Parathyroid adenoma (tissue), 2 donors: ENCODE measurements at regions not wholly inside any gene's neighbourhood (a gene's known extent, or its start where the extent isn't known, plus 50 kb on each side); places are given as distances from the start of the nearest gene placed in this dataset.
"Not testable (repeated sequence)": the region's sequence is repeated elsewhere in the genome, so short reads cannot be mapped to it uniquely, and the experiment has no call there.

Experiments used
- H2AFZ ChIP-seq: fragments of 300-600 bp; sonication (generic); one replicate; pipeline ENCODE4 v1.7.0; 2017; ENCODE audit warnings: antibody characterized with exemption, mild to moderate bottlenecking
- H3K27ac ChIP-seq: fragments of 300-600 bp; sonication (generic); one replicate; pipeline ENCODE4 v1.7.0; 2017
- H3K27me3 ChIP-seq: fragments of 300-600 bp; sonication (generic); one replicate; pipeline ENCODE4 v1.7.0; 2017; ENCODE audit warnings: low read length; ENCODE audit not compliant: control insufficient read depth, insufficient read depth
- H3K36me3 ChIP-seq: fragments of 300-600 bp; sonication (generic); one replicate; pipeline ENCODE4 v1.7.0; 2017; ENCODE audit warnings: low read length; ENCODE audit not compliant: control insufficient read depth, insufficient read depth
- H3K4me1 ChIP-seq: fragments of 300-600 bp; sonication (generic); one replicate; pipeline ENCODE4 v1.7.0; 2017; ENCODE audit warnings: control low read depth
- H3K4me2 ChIP-seq: fragments of 300-600 bp; sonication (generic); one replicate; pipeline ENCODE4 v1.7.0; 2017; ENCODE audit warnings: low read length
- H3K4me3 ChIP-seq: fragments of 300-600 bp; sonication (generic); one replicate; pipeline ENCODE4 v1.7.0; 2017; ENCODE audit warnings: low read depth, low read length
- H3K79me2 ChIP-seq: fragments of 300-600 bp; sonication (generic); one replicate; pipeline ENCODE4 v1.7.0; 2017; ENCODE audit warnings: control low read depth
- H3K9ac ChIP-seq: fragments of 300-600 bp; sonication (generic); one replicate; pipeline ENCODE4 v1.7.0; 2017; ENCODE audit warnings: mild to moderate bottlenecking
- H3K9me3 ChIP-seq: fragments of 300-600 bp; sonication (generic); one replicate; pipeline ENCODE4 v1.7.0; 2017; ENCODE audit warnings: low read length; ENCODE audit not compliant: control insufficient read depth
- CTCF ChIP-seq: fragments of 300-600 bp; sonication (generic); IDR thresholded peaks from one replicate; pipeline ENCODE4 v1.7.0; 2017; ENCODE audit warnings: antibody characterized with exemption, mild to moderate bottlenecking
- donor health status: primary hyperparathyroidism.

GRCh38 chr2:107740300-107740699, 86.4 kb upstream of the RGPD4 start:
- Histone ChIP-seq H3K36me3 (no peaks in the 10 kb centered on the region), H3K4me3 (no peak overlapping the region), H3K27ac (no peak overlapping the region), H3K9ac (no peak overlapping the region), H2AFZ (no peak overlapping the region), H3K27me3 (no peaks in the 10 kb centered on the region), H3K4me2 (no peak overlapping the region), H3K9me3 (no peaks in the 10 kb centered on the region), H3K4me1 (no peaks in the 10 kb centered on the region), H3K79me2 (no peaks in the 10 kb centered on the region)
- no peak for TF ChIP-seq CTCF

- no peaks in the 10 kb centered on the region for H3K27me3 ChIP-seq
- H3K9ac ChIP-seq = no peak overlapping the region
- H3K27ac ChIP-seq = no peak overlapping the region
- TF ChIP-seq CTCF = no peak
- H3K4me2 ChIP-seq = no peak overlapping the region
- no peaks in the 10 kb centered on the region for H3K36me3 ChIP-seq
- H3K4me3 ChIP-seq = no peak overlapping the region
- no peaks in the 10 kb centered on the region for H3K9me3 ChIP-seq
- H3K79me2 ChIP-seq = no peaks in the 10 kb centered on the region
- H3K4me1 ChIP-seq = no peaks in the 10 kb centered on the region
- H2AFZ ChIP-seq = no peak overlapping the region
These were observed 84.1 kb upstream of the RGPD4 start for GRCh38 chr2:107742460-107743027.

- Histone ChIP-seq H3K4me3 (no peak overlapping the region), H3K79me2 (no peaks in the 10 kb centered on the region), H3K36me3 (no peaks in the 10 kb centered on the region), H3K27me3 (no peaks in the 10 kb centered on the region), H3K9me3 (no peaks in the 10 kb centered on the region), H2AFZ (no peak overlapping the region), H3K9ac (no peak overlapping the region), H3K4me1 (no peaks in the 10 kb centered on the region), H3K27ac (no peak overlapping the region), H3K4me2 (no peak overlapping the region)
- TF ChIP-seq CTCF = no peak
These were observed 83.4 kb upstream of the RGPD4 start for GRCh38 chr2:107743274-107743673.

- Histone ChIP-seq H3K79me2 (no peaks in the 10 kb centered on the region), H3K9ac (no peak overlapping the region), H3K27ac (no peak overlapping the region), H3K27me3 (no peaks in the 10 kb centered on the region), H3K9me3 (no peaks in the 10 kb centered on the region), H3K4me3 (no peak overlapping the region), H3K4me2 (no peak overlapping the region), H2AFZ (no peak overlapping the region), H3K4me1 (no peaks in the 10 kb centered on the region), H3K36me3 (no peaks in the 10 kb centered on the region)
- TF ChIP-seq CTCF = no peak
These were observed 81.6 kb upstream of the RGPD4 start for GRCh38 chr2:107745100-107745499.

GRCh38 chr2:107746552-107747198, 80.0 kb upstream of the RGPD4 start:
- not testable (repeated sequence) for H3K4me2 ChIP-seq, H3K9ac ChIP-seq, H2AFZ ChIP-seq, H3K27me3 ChIP-seq, H3K79me2 ChIP-seq, H3K36me3 ChIP-seq, H3K4me1 ChIP-seq, H3K4me3 ChIP-seq, H3K27ac ChIP-seq, H3K9me3 ChIP-seq

GRCh38 chr2:107747199-107747963, 79.3 kb upstream of the RGPD4 start:
- H3K9ac ChIP-seq, H3K36me3 ChIP-seq, H2AFZ ChIP-seq, H3K9me3 ChIP-seq, H3K4me2 ChIP-seq, H3K4me1 ChIP-seq, H3K27ac ChIP-seq, H3K27me3 ChIP-seq, H3K79me2 ChIP-seq, H3K4me3 ChIP-seq: not testable (repeated sequence)
